Parathyroid adenoma (tissue), 2 donors: ENCODE measurements at regions not wholly inside any gene's neighbourhood (a gene's known extent, or its start where the extent isn't known, plus 50 kb on each side); places are given as distances from the start of the nearest gene placed in this dataset.

Source experiments
- H2AFZ ChIP-seq: fragments of 300-600 bp; sonication (generic); one replicate; pipeline ENCODE4 v1.7.0; 2017; ENCODE audit warnings: antibody characterized with exemption, mild to moderate bottlenecking
- H3K27ac ChIP-seq: fragments of 300-600 bp; sonication (generic); one replicate; pipeline ENCODE4 v1.7.0; 2017
- H3K27me3 ChIP-seq: fragments of 300-600 bp; sonication (generic); one replicate; pipeline ENCODE4 v1.7.0; 2017; ENCODE audit warnings: low read length; ENCODE audit not compliant: control insufficient read depth, insufficient read depth
- H3K36me3 ChIP-seq: fragments of 300-600 bp; sonication (generic); one replicate; pipeline ENCODE4 v1.7.0; 2017; ENCODE audit warnings: low read length; ENCODE audit not compliant: control insufficient read depth, insufficient read depth
- H3K4me1 ChIP-seq: fragments of 300-600 bp; sonication (generic); one replicate; pipeline ENCODE4 v1.7.0; 2017; ENCODE audit warnings: control low read depth
- H3K4me2 ChIP-seq: fragments of 300-600 bp; sonication (generic); one replicate; pipeline ENCODE4 v1.7.0; 2017; ENCODE audit warnings: low read length
- H3K4me3 ChIP-seq: fragments of 300-600 bp; sonication (generic); one replicate; pipeline ENCODE4 v1.7.0; 2017; ENCODE audit warnings: low read depth, low read length
- H3K79me2 ChIP-seq: fragments of 300-600 bp; sonication (generic); one replicate; pipeline ENCODE4 v1.7.0; 2017; ENCODE audit warnings: control low read depth
- H3K9ac ChIP-seq: fragments of 300-600 bp; sonication (generic); one replicate; pipeline ENCODE4 v1.7.0; 2017; ENCODE audit warnings: mild to moderate bottlenecking
- H3K9me3 ChIP-seq: fragments of 300-600 bp; sonication (generic); one replicate; pipeline ENCODE4 v1.7.0; 2017; ENCODE audit warnings: low read length; ENCODE audit not compliant: control insufficient read depth
- TF ChIP-seq, protein P1 (sequence below): fragments of 300-600 bp; sonication (generic); IDR thresholded peaks from one replicate; pipeline ENCODE4 v1.7.0; 2017; ENCODE audit warnings: antibody characterized with exemption, mild to moderate bottlenecking
- donor health status: primary hyperparathyroidism.

GRCh38 chr21:43278359-43278758 lies 109.6 kb downstream of the CRYAA start:
- H3K4me1 ChIP-seq = no peaks in the 10 kb centered on the region
- H2AFZ ChIP-seq = no peak overlapping the region
- no peaks in the 10 kb centered on the region for H3K27me3 ChIP-seq
- no peak overlapping the region for H3K9ac ChIP-seq
- H3K9me3 ChIP-seq = no peaks in the 10 kb centered on the region
- no peak overlapping the region for H3K4me3 ChIP-seq
- H3K36me3 ChIP-seq = no peaks in the 10 kb centered on the region
- H3K27ac ChIP-seq = no peak overlapping the region
- TF ChIP-seq, protein P1, sequence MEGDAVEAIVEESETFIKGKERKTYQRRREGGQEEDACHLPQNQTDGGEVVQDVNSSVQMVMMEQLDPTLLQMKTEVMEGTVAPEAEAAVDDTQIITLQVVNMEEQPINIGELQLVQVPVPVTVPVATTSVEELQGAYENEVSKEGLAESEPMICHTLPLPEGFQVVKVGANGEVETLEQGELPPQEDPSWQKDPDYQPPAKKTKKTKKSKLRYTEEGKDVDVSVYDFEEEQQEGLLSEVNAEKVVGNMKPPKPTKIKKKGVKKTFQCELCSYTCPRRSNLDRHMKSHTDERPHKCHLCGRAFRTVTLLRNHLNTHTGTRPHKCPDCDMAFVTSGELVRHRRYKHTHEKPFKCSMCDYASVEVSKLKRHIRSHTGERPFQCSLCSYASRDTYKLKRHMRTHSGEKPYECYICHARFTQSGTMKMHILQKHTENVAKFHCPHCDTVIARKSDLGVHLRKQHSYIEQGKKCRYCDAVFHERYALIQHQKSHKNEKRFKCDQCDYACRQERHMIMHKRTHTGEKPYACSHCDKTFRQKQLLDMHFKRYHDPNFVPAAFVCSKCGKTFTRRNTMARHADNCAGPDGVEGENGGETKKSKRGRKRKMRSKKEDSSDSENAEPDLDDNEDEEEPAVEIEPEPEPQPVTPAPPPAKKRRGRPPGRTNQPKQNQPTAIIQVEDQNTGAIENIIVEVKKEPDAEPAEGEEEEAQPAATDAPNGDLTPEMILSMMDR = no peak
- peak overlapping the region; percentile 42 for H3K4me2 ChIP-seq
- no peaks in the 10 kb centered on the region for H3K79me2 ChIP-seq

- Histone ChIP-seq H2AFZ (no peak overlapping the region), H3K79me2 (no peaks in the 10 kb centered on the region), H3K9ac (no peak overlapping the region), H3K4me2 (peak overlapping the region; percentile 42), H3K9me3 (no peaks in the 10 kb centered on the region), H3K36me3 (no peaks in the 10 kb centered on the region), H3K4me3 (no peak overlapping the region), H3K4me1 (no peaks in the 10 kb centered on the region), H3K27me3 (no peaks in the 10 kb centered on the region), H3K27ac (no peak overlapping the region)
- TF ChIP-seq, protein P1 = no peak
These were observed 108.9 kb downstream of the CRYAA start for GRCh38 chr21:43277481-43278351.

DNA sequence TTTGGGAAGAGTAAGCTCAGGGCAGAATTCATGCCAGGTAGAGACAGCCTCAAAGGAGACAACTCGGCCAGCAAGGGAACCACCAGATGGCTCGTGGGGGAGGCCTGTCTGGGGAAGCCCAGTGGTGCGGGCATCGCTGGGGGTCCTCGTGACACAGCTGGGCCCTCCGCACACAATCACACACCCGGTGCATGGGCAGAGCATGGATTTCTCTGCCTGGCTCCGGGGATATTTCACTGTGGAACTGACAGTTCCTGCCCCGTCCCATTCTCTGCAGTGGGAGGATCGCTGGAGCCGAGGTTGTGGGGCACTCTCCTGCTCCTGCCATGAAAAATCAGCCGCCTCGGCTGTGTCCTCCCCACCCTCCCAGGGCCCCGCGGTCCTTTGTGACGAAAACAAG lies 108.0 kb downstream of the CRYAA start:
- H3K79me2 ChIP-seq = no peaks in the 10 kb centered on the region
- H3K36me3 ChIP-seq = no peaks in the 10 kb centered on the region
- no peaks in the 10 kb centered on the region for H3K9me3 ChIP-seq
- H3K4me1 ChIP-seq = no peaks in the 10 kb centered on the region
- H3K9ac ChIP-seq = no peak overlapping the region
- TF ChIP-seq, protein P1 = no peak
- H3K4me3 ChIP-seq = no peak overlapping the region
- no peak overlapping the region for H3K4me2 ChIP-seq
- H3K27ac ChIP-seq = no peak overlapping the region
- H2AFZ ChIP-seq = no peak overlapping the region
- H3K27me3 ChIP-seq = no peaks in the 10 kb centered on the region

- no peaks in the 10 kb centered on the region for H3K79me2 ChIP-seq
- H3K27ac ChIP-seq = no peak overlapping the region
- H3K4me2 ChIP-seq = no peak overlapping the region
- H3K27me3 ChIP-seq = no peaks in the 10 kb centered on the region
- no peaks in the 10 kb centered on the region for H3K36me3 ChIP-seq
- no peaks in the 10 kb centered on the region for H3K4me1 ChIP-seq
- H3K9me3 ChIP-seq = no peaks in the 10 kb centered on the region
- no peak overlapping the region for H3K9ac ChIP-seq
- no peak overlapping the region for H2AFZ ChIP-seq
- TF ChIP-seq, protein P1 = no peak
- no peak overlapping the region for H3K4me3 ChIP-seq
These were observed 106.8 kb downstream of the CRYAA start for GRCh38 chr21:43275421-43276211.
